ENCODE measurements at regions not wholly inside any gene's neighbourhood (a gene's known extent, or its start where the extent isn't known, plus 50 kb on each side); places are given as distances from the start of the nearest gene placed in this dataset.
"Not testable (repeated sequence)": the region's sequence is repeated elsewhere in the genome, so short reads cannot be mapped to it uniquely, and the experiment has no call there.

- no peak for DNase-seq (ENCODE audit: low spot score)
Measured at GRCh38 chr1:14350197-14350596, 248.3 kb upstream of the KAZN start.

DNA sequence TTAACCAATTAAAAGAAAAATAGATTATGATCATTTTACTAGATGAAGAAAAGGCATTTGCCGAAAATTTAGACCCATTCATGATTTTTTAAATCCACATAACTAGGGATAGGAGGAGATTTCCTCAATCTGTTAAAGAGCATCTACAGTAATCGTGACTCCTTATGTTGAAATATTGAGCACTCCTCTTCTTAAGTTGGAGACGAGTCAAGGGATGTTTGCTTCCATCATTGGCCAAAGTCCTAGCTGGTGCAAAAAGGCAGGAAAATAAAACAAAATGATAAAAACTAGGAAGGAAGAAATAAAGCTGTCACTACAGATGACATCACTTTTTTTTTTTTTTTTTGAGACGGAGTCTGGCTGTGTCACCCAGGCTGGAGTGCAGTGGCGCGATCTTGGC lies 245.6 kb upstream of the KAZN start:
- no peak for DNase-seq (ENCODE audit: low spot score)

- not testable (repeated sequence) for DNase-seq (ENCODE audit: low spot score)
Measured at GRCh38 chr1:14361005-14361404, 237.5 kb upstream of the KAZN start.

DNA sequence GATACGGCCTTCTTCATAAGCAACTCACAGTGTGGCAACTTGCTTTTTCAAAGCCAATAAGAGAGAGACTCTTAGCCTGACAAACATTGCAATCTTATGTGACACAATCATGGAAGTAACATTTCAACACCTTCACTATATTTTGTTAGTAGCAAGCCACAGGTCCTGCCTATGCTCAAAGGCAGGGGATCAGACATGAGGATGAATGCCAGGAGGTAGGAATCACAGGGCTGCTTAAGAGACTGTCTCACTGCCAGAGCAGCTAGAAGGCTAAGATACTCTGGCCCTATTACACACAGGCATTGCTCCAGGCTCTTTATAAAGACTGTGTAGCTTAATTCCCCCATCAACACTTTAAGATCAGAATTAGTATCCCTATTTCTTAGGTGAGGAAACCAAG lies 236.2 kb upstream of the KAZN start:
- DNase-seq (ENCODE audit: low spot score) = no peak

GRCh38 chr1:14363036-14363590 lies 235.4 kb upstream of the KAZN start:
- no peak for DNase-seq (ENCODE audit: low spot score)

DNA sequence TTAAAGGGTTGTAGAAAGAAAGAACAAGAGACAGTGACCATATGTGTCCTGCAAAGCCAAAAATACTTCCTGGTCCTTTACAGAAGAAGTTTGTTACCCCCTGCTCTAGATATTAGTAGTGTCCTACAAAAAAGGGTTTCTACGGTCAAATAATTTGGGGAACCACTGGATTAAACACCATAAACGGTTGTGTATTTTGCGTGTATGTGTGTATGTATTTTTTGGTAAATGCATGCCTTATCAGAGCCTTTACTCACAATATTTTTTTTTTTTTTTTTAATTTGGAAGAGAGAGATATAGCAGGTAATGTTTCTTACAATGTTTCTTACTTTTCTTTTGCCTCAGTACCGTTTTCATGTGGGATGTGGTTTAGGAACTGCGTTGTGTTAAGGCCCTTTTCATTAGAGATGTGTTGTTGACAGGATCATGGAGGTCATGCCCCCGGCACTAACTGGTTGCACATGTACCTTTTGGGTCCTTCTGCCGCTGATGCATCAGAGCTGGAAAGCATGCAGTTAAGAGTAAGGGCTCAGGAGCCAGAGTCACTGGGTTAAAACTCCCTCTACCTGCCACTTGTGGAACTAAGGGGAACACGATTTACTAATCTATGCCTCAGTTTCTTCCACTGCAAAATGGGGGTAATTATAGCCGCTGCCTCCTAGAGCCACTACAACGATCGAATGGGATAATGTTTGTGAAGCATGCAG lies 234.6 kb upstream of the KAZN start:
- no peak for DNase-seq (ENCODE audit: low spot score)

DNA sequence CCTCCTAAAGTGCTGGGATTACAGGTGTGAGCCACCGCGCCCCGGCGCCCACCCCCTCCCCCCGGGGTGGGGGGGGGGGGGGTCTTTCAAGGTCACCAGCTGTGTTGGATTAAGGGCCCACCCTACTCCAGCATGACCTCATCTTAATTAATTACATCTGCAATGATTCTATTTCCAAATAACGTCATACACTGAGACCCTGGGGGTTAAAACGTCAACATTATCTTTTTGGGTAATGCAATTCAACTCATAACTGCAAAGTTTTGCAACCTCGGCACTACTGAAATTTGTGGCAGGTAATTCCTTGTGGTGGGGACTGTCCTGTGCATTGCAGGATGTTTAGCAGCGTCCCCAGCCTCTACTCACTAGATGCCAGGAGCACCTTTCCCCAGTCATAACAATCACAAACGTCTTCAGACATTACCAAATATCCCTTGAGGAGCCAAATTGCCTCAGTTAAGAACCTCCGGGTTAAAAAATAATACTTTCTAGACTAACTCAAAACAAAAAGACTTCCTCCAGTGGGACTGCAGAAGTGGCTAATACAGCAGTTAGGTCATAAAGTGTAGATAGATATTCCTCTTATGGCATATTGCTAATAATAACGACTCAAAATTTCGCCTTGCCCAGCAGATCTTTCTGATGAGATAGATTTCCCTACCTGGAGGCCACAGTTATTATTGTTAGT lies 233.0 kb upstream of the KAZN start:
- no peak for DNase-seq (ENCODE audit: low spot score)

DNA sequence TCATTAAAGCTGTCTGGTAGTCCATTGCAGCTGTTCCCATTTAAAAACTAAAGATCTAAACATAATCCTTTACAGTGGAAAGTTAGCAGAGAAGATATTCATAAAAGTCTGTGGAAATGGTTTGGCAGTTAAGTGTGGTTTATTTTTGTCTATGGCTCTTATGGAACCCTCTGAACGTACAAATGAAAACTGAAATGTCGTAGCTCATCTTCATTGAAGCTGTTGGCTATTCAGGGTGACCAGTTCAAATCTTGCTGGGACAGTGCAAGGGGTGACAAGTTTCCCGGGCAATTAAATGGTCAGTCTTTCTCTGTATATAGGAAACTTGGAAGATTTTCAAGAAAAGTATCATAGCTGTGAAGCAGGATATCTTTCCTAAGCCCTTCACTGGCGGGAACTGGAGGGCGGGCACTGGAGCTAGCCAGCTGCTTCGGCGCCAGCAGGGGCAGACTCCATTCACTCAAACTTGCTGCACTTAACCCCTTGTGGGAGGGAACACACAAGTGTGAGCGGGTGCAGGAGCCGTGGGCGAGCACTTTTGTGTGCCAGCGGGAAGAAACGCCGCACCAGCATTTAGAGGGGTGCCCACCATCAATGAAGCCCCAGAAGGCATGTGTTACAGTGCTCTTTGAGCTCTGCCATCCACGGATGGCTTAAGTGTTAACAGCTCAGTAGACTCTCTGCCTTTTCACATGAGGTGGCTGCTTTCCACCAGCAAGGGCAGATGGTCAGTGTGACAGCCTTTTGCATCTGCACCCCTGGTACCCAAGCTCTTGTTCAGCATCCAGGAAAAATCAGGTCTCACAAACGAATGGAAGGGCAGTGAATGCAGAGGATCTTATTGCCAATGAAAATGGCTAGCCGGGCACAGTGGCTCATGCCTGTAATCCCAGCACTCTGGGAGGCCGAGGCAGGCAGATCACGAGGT lies 232.1 kb upstream of the KAZN start:
- no peak for DNase-seq (ENCODE audit: low spot score)

DNA sequence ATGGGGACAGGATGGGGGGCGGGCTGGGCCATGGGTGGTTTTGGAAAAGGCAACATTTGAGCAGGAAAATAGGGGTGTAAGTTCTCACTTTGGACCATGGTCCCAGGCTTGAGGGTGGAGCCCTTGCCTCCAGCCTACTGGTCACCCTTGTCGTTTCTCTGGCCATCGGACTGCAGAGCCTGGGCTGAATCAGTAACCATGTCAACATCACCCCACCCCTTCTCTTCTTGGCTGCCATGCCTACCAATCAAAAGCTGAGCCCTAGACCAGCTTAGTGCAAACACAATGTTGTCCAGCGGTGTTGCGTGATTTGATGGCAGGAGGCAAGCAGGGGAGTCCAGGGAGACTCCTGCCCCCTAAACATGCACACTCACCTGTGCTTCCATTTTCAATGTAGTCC lies 231.0 kb upstream of the KAZN start:
- no peak for DNase-seq (ENCODE audit: low spot score)

GRCh38 chr1:14369526-14370213 lies 228.8 kb upstream of the KAZN start:
- DNase-seq (ENCODE audit: low spot score) = no peak

- DNase-seq (ENCODE audit: low spot score) = no peak
Measured at GRCh38 chr1:14371771-14372497, 226.6 kb upstream of the KAZN start.

DNA sequence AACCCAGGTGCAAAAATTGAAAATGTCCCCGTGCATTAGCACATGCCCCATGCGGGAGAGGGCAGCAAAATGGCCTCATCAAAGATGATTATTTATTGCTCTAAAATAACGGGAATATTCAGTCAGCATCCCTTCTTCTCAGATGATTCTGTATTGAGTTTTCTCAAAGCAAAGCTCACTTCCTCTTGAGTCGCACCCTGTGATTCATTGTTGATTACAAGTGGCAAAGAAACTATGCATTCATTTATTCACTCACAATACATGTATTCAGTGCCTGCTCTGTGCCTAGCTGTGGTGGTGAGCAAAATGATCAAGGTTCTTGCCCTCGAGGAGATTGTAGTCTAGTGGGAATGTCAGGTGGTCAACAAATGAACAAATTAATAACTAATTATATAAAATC lies 226.0 kb upstream of the KAZN start:
- DNase-seq (ENCODE audit: low spot score) = no peak

DNA sequence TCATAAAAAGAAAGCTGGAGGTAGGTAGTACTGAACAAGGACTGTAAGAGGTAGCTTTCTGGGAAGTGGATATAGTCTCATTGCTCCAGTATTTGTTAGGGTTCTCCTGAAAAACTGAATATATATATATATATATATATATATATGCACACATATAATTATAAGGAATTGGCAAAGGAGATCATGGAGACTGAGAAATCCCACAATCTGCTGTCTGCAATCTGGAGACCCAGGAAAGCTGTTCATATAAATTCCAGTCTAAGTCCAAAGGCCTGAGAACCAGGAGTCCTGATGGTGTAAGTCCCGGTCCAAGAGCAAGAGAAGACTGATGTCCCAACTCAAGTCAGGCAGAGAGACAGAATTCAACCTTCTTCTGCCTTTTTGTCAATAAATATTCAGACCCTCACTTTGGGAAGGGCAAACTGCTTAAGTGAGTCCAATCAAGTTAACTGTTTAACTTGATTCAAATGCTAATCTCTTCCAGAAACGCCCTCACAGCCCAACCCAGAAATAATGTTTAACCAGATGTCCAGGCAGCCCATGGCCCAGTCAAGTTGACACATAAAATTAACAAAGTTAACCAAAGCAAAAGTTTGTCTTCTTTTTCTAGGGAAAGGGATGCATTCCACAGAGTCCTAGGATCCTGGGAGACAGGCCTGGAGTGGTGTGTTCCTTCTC lies 225.3 kb upstream of the KAZN start:
- DNase-seq (ENCODE audit: low spot score) = no peak

- DNase-seq (ENCODE audit: low spot score) = no peak
Measured at GRCh38 chr1:14375226-14375625, 223.3 kb upstream of the KAZN start.

DNA sequence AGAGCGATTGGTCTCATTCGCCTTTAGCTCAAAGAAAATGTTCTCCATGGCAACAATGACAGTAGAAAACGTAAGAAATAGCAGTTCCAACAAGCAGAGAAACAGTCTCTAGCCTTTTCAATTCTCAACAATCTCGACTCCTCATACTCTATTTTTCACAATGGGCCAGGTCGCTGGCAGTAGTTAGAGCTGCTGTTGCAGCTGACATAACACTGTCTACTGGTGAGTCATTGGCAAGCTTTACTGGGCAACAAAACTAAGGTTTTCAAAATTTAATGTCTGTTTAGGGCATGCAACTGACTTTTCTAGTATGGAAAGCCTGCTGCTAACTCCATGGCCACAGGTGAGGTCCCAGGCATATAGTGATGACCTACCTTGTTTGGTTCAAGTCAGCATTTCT lies 221.1 kb upstream of the KAZN start:
- DNase-seq (ENCODE audit: low spot score) = no peak

DNA sequence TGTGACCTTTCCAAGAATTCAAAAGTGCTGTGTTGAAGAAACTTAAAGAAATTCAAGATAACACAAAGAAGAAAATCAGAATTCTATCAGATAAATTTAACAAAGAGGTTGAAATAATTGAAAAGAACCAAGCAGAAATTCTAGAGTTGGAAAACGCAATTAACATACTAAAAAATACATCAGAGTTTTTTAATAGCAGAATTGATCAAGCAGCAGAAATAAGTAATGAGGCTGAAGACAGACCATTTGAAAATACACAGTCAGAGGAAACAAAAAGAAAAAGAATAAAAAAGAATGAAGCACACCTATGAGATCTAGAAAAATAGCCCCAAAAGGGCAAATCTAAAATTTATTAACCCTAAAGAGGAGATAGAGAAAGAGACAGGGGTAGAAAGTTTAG lies 218.1 kb upstream of the KAZN start:
- DNase-seq (ENCODE audit: low spot score) = no peak

GRCh38 chr1:14390816-14391215 lies 207.7 kb upstream of the KAZN start:
- no peak for DNase-seq (ENCODE audit: low spot score)

DNA sequence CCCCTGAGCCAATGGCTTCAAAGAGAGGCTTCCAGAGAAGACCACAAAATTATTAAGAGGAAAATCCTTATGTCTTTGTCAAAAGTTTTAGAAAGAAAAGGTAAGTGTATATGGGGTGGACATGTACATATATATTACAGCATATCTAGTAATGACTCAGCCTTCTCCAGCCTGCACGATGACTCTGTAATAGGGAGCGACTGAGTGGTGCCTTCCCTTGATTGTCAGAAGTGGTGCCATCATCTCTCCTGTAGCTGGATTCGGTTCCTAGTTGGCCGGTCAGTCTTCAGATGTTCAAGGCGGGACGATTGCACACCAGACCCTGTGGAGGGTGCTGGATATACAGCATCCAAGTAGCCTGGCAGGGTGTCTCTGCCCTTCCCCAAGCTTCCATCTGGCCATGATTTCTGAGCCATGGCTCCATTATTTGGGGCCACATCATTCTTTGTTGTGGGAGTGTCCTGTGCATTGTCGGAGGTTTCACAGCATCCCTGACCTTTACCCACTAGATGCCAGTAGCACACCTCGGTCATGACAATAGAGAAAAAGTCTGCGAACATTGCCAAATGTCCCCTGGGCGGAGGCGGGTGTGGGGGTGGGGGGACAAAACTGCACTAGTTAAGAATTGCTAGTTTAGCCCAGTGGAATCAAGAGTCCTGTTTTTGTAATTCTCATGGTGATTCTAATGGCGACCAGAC lies 206.2 kb upstream of the KAZN start:
- no peak for DNase-seq (ENCODE audit: low spot score)

DNA sequence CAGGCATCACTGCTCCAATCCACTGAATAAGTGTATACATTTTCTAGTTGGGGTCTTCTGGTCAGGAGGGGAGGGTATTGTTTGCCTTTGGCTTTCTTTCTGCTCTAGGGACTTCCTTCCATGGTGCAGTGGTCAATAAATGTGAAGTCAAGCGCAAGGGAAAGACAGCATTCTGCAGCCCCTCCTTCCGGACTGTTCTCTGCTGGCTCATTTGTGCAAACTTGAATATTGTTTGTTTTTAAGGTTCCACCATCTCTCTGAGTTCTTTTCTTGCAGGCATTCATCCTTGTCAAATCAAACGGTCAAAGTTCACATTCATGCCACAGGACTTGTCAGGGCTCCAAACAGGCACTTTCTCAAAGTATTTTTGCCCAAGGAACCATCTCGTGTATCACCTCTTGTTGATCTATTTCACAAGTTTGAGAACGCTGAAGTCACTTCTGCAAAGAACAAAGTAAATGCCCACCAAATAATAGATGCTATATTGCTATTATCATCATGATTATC lies 205.6 kb upstream of the KAZN start:
- DNase-seq (ENCODE audit: low spot score) = no peak

DNA sequence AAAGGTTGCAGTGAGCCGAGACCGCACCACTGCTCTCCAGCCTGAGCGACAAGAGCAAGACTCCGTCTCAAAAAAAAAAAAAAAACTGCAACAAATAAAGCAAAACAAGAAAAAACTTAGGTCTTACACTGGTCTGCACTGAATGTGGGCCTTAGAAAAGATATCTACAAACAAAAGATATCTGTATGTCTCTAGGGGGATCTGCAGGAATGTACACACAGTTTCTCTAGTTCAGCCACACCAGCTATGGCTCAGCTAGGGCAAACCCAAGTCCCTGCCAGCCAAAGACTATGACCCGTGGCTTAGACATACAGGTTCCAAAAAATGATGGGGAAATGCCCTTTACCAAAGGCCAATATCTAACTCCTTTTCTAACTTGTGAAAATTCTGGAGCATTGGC lies 202.4 kb upstream of the KAZN start:
- no peak for DNase-seq (ENCODE audit: low spot score)

Measured in CD4-positive, alpha-beta T cell treated with Interleukin-15 for 4 hours (primary cell).